ENCODE measurements at regions not wholly inside any gene's neighbourhood (a gene's known extent, or its start where the extent isn't known, plus 50 kb on each side); places are given as distances from the start of the nearest gene placed in this dataset.
A peak's percentile ranks its signal among the peaks of the same experiment; 100 is the strongest.
"Not testable (repeated sequence)": the region's sequence is repeated elsewhere in the genome, so short reads cannot be mapped to it uniquely, and the experiment has no call there.

DNA sequence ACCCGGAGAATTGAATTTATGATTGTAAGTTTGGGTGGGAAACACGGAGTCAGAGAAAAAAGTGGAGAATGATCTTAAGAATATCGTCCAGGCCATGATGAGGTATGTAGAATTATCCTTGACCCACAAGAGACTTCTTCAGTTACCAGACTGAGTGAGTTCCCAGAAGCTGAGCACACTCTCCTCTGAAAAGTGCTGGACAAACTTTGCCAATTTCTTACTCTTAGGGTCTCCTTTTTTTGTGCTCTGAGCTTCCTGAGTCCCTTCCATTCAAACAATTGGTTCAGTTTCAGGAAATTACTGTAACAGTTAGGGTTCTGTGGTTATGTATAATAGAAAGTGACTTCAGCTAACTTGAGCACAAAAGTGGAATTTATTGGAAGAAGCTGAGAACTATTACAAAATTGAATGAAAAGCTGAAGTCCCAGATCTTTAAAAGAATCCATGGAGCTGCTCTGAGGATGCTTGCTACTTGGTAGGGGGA lies 50.6 kb upstream of the EHBP1 start:
- TF ChIP-seq, protein P1, sequence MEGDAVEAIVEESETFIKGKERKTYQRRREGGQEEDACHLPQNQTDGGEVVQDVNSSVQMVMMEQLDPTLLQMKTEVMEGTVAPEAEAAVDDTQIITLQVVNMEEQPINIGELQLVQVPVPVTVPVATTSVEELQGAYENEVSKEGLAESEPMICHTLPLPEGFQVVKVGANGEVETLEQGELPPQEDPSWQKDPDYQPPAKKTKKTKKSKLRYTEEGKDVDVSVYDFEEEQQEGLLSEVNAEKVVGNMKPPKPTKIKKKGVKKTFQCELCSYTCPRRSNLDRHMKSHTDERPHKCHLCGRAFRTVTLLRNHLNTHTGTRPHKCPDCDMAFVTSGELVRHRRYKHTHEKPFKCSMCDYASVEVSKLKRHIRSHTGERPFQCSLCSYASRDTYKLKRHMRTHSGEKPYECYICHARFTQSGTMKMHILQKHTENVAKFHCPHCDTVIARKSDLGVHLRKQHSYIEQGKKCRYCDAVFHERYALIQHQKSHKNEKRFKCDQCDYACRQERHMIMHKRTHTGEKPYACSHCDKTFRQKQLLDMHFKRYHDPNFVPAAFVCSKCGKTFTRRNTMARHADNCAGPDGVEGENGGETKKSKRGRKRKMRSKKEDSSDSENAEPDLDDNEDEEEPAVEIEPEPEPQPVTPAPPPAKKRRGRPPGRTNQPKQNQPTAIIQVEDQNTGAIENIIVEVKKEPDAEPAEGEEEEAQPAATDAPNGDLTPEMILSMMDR (IDR thresholded peaks at IDR 0.05) = no peak
- TF ChIP-seq POLR2A (IDR thresholded peaks at IDR 0.05) = no peak
- Histone ChIP-seq H3K36me3 (no peaks in the 10 kb centered on the region), H3K27ac (peak overlapping the region in 2 of 4 donors; percentile 50 to 64), H3K27me3 (no peaks in the 10 kb centered on the region), H3K9me3 (no peaks in the 10 kb centered on the region), H3K4me3 (no peak overlapping the region), H3K4me1 (peaks cover 1 to 48% (median 22%) of the 10 kb centered on the region in 3 donors)
- intact Hi-C loops (cut with DNase I) = no loop called here
- WGBS, 2 donors = 88 to 91% methylated on average over 3 of the region's 3 CpGs
- DNase-seq = no peak

DNA sequence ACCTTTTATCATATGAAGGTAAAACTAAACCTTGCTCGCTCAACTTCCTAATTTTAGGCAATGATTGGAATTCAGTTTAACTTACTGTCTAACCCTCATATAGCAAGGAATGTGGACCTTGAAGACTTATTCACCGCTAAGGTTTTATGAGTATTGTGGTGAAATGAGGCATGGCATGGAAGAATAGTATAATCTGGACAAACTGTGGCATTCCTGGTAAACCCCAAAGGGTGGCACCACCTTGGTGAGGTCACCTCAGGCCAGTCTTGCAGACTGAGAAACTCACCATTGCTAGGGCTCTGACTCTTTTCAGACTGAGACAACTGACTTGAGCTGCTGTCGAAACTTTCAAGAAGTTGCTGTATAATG lies 51.1 kb upstream of the EHBP1 start:
- DNase-seq = no peak
- no peak for TF ChIP-seq POLR2A (IDR thresholded peaks at IDR 0.05)
- TF ChIP-seq, protein P1 (IDR thresholded peaks at IDR 0.05) = no peak
- no peaks in the 10 kb centered on the region for H3K9me3 ChIP-seq
- intact Hi-C loops (cut with DNase I) = no loop called here
- no peak overlapping the region for H3K4me3 ChIP-seq
- peak overlapping the region; percentile 19 to 64 (median 44) for H3K27ac ChIP-seq
- H3K36me3 ChIP-seq = no peaks in the 10 kb centered on the region
- 72% methylated on average over 3 of the region's 3 CpGs for WGBS, 2 donors
- H3K4me1 ChIP-seq = peaks cover 0 to 43% (median 17%) of the 10 kb centered on the region in 3 donors
- no peaks in the 10 kb centered on the region for H3K27me3 ChIP-seq

DNA sequence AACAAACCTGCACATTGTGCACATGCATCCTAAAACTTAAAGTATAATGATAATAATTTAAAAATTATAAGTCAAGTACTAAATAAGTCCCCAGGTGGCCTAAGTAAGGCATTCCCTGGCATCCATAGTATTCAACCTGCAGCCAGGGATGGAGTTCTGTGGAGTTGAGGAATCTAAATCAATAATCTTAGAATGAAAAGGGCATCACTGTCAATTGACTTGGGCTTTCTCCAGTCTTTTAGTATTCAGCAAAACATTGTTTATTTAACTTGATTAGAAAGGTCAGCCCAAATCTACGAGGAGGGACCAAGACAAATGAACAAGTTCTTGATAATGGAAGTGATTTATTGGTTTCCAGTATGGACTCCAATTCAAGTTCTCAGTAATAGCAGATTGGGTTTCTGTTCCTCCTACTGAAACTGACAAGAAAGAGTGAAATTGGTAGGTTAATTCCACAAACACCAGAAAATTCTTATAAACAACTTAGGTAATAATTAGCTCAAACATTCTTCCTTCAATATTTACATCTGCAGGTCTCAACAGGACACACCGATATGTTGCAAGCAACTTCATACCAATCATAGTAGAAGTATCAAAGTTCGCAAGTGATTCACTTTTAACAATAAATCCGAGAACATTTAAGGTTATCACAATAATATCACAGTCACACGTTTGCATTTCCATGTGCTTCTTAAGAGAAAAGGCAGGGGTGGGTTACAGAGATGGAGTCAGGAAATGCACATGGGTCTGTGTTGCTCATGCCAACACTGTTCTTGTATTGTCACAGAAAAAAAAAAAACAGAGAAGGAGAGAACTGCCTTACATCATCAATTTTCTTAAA lies 51.7 kb upstream of the EHBP1 start:
- Histone ChIP-seq H3K36me3 (no peaks in the 10 kb centered on the region), H3K27ac (peak overlapping the region in 3 of 4 donors; percentile 38 to 64 (median 50)), H3K27me3 (no peaks in the 10 kb centered on the region), H3K4me1 (peaks cover 0 to 39% (median 15%) of the 10 kb centered on the region in 3 donors), H3K9me3 (no peaks in the 10 kb centered on the region), H3K4me3 (no peak overlapping the region)
- WGBS, 2 donors = 35 to 38% methylated on average over 5 of the region's 5 CpGs
- TF ChIP-seq, protein P1 (IDR thresholded peaks at IDR 0.05) = no peak
- no peak for TF ChIP-seq POLR2A (IDR thresholded peaks at IDR 0.05)
- intact Hi-C loops (cut with DNase I) = no loop called here
- no peak for DNase-seq

DNA sequence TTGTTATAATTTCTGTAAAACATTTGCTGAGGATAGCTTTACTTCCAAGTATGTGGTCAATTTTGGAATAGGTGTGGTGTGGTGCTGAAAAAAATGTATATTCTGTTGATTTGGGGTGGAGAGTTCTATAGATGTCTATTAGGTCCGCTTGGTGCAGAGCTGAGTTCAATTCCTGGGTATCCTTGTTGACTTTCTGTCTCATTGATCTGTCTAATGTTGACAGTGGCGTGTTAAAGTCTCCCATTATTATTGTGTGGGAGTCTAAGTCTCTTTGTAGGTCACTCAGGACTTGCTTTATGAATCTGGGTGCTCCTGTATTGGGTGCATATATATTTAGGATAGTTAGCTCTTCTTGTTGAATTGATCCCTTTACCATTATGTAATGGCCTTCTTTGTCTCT lies 56.4 kb upstream of the EHBP1 start:
- H3K27ac ChIP-seq; H3K36me3 ChIP-seq; H3K27me3 ChIP-seq; DNase-seq; H3K4me1 ChIP-seq; intact Hi-C loops (cut with DNase I); H3K4me3 ChIP-seq; H3K9me3 ChIP-seq: not testable (repeated sequence)
- 74% methylated on average over 2 of the region's 2 CpGs; no CpG with 5 or more reads in 1 of the 2 donors for WGBS, 2 donors

DNA sequence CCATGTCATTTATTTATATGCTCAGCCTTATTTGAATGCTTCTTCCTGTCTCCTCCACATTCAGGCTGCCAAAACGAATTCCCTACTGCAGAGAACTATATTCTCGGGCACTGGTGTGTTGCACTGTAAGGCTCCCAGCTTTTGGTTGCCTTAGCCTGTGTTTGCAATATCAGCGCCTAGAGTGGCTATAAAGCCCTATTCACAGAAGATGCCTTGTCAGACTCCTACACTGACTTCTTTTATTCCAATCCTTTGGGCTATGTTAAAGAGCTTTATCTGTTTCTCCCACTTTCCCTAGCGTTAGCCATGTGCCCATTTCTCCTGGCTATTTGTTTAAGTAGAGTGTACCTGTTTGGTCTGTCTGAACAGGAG lies 62.4 kb upstream of the EHBP1 start:
- Histone ChIP-seq H3K9me3 (no peaks in the 10 kb centered on the region), H3K36me3 (no peaks in the 10 kb centered on the region), H3K27me3 (no peaks in the 10 kb centered on the region), H3K4me1 (peaks cover 0 to 22% (median 3%) of the 10 kb centered on the region in 3 donors), H3K4me3 (no peak overlapping the region), H3K27ac (no peak overlapping the region)
- no peak for TF ChIP-seq POLR2A (IDR thresholded peaks at IDR 0.05)
- TF ChIP-seq, protein P1 (IDR thresholded peaks at IDR 0.05) = no peak
- 37 to 58% methylated on average over 4 of the region's 4 CpGs for WGBS, 2 donors
- intact Hi-C loops (cut with DNase I) = no loop called here
- DNase-seq = no peak

Measured in esophagus squamous epithelium (tissue), 5 donors.